H9 (cell line): ENCODE measurements at regions not wholly inside any gene's neighbourhood (a gene's known extent, or its start where the extent isn't known, plus 50 kb on each side); places are given as distances from the start of the nearest gene placed in this dataset.

ENCODE experiments used
- DNase-seq: peaks from one replicate; pipeline ENCODE4 v3.0.0-alpha.2; 2017
- H2AFZ ChIP-seq: one replicate; pipeline ENCODE4 v1.6.1; 2013; ENCODE audit warnings: mild to moderate bottlenecking, low read length, control low read depth, moderate library complexity
- H2AK5ac ChIP-seq: 2 replicates; pipeline ENCODE4 v1.6.1; 2013; ENCODE audit warnings: low read length, control low read depth, mixed read lengths; ENCODE audit not compliant: insufficient read length
- H2BK120ac ChIP-seq: one replicate; pipeline ENCODE4 v1.6.1; 2013; ENCODE audit warnings: low read depth, mild to moderate bottlenecking, low read length, control low read depth, inconsistent platforms; ENCODE audit not compliant: poor library complexity, severe bottlenecking
- H2BK12ac ChIP-seq: 2 replicates; pipeline ENCODE4 v1.6.1; 2013; ENCODE audit warnings: low read length, control low read depth, mixed read lengths, low read depth; ENCODE audit not compliant: insufficient read length
- H2BK15ac ChIP-seq: 2 replicates; pipeline ENCODE4 v1.6.1; 2013; ENCODE audit warnings: low read depth, low read length, control low read depth
- H2BK20ac ChIP-seq: one replicate; pipeline ENCODE4 v1.6.1; 2013; ENCODE audit warnings: low read depth, mild to moderate bottlenecking, low read length, control low read depth, inconsistent platforms; ENCODE audit not compliant: poor library complexity, severe bottlenecking
- H2BK5ac ChIP-seq: 2 replicates; pipeline ENCODE4 v1.6.1; 2013; ENCODE audit warnings: low read length, control low read depth, mixed read lengths; ENCODE audit not compliant: insufficient read length
- H3K14ac ChIP-seq: 2 replicates; pipeline ENCODE4 v1.6.1; 2013; ENCODE audit warnings: low read length, control low read depth; ENCODE audit not compliant: insufficient read depth
- H3K18ac ChIP-seq: 2 replicates; pipeline ENCODE4 v1.6.1; 2013; ENCODE audit warnings: low read depth, mild to moderate bottlenecking, mixed read lengths, low read length, control low read depth; ENCODE audit not compliant: insufficient read length
- H3K23ac ChIP-seq: 2 replicates; pipeline ENCODE4 v1.6.1; 2013; ENCODE audit warnings: low read length, control low read depth, mixed read lengths, low read depth; ENCODE audit not compliant: insufficient read length
- H3K23me2 ChIP-seq: 2 replicates; pipeline ENCODE4 v1.6.1; 2013; ENCODE audit warnings: low read depth, mild to moderate bottlenecking, mixed read lengths, low read length, control low read depth; ENCODE audit not compliant: insufficient read length, poor library complexity, severe bottlenecking
- H3K27ac ChIP-seq: 2 replicates; pipeline ENCODE4 v1.5.1; 2013; ENCODE audit warnings: low read length, control low read depth, mixed read lengths, low read depth; ENCODE audit not compliant: insufficient read length
- H3K27me3 ChIP-seq: 2 replicates; pipeline ENCODE4 v1.6.1; 2013; ENCODE audit warnings: low read length, control low read depth, inconsistent platforms; ENCODE audit not compliant: insufficient read depth
- H3K4ac ChIP-seq: 2 replicates; pipeline ENCODE4 v1.6.1; 2013; ENCODE audit warnings: low read depth, mild to moderate bottlenecking, control low read depth, inconsistent platforms, low read length, moderate library complexity
- H3K4me1 ChIP-seq: 2 replicates; pipeline ENCODE4 v1.6.1; 2013; ENCODE audit warnings: low read length, control low read depth, inconsistent platforms; ENCODE audit not compliant: insufficient read depth
- H3K4me2 ChIP-seq: 2 replicates; pipeline ENCODE4 v1.6.1; 2013; ENCODE audit warnings: low read length, control low read depth, mixed read lengths; ENCODE audit not compliant: insufficient read length, insufficient read depth
- H3K56ac ChIP-seq: 2 replicates; pipeline ENCODE4 v1.6.1; 2013; ENCODE audit warnings: low read depth, mild to moderate bottlenecking, mixed read lengths, low read length, control low read depth; ENCODE audit not compliant: insufficient read length
- H3K79me1 ChIP-seq: 2 replicates; pipeline ENCODE4 v1.6.1; 2013; ENCODE audit warnings: low read depth, mild to moderate bottlenecking, moderate library complexity, low read length, control low read depth, inconsistent platforms; ENCODE audit not compliant: insufficient read depth, poor library complexity, severe bottlenecking
- H3K79me2 ChIP-seq: 2 replicates; pipeline ENCODE4 v1.6.1; 2013; ENCODE audit warnings: low read length, control low read depth, inconsistent platforms; ENCODE audit not compliant: insufficient read depth
- H3K9ac ChIP-seq: 2 replicates; pipeline ENCODE4 v1.6.1; 2013; ENCODE audit warnings: low read length, control low read depth, mixed read lengths; ENCODE audit not compliant: insufficient read length; ENCODE audit errors: extremely low read depth
- H3K9me3 ChIP-seq: one replicate; pipeline ENCODE4 v1.6.1; 2013; ENCODE audit warnings: low read depth, low read length, inconsistent platforms; ENCODE audit not compliant: control insufficient read depth
- H3T11ph ChIP-seq: one replicate; pipeline ENCODE4 v1.6.1; 2013; ENCODE audit warnings: mild to moderate bottlenecking, low read length, control low read depth, inconsistent platforms
- H4K20me1 ChIP-seq: one replicate; pipeline ENCODE4 v1.6.1; 2013; ENCODE audit not compliant: control insufficient read depth, insufficient read length, insufficient read depth
- H4K5ac ChIP-seq: 2 replicates; pipeline ENCODE4 v1.6.1; 2013; ENCODE audit warnings: low read depth, mild to moderate bottlenecking, mixed read lengths, low read length, control low read depth; ENCODE audit not compliant: insufficient read length
- H4K8ac ChIP-seq: replicated peaks from 2 replicates; pipeline ENCODE4 v1.6.1; 2013; ENCODE audit warnings: low read length, control low read depth, mixed read lengths, low read depth; ENCODE audit not compliant: insufficient read length
- H4K91ac ChIP-seq: 2 replicates; pipeline ENCODE4 v1.6.1; 2013; ENCODE audit warnings: low read depth, mild to moderate bottlenecking, moderate library complexity, mixed read lengths, low read length, control low read depth; ENCODE audit not compliant: insufficient read length
- H3K27ac Mint-ChIP-seq, 3 experiments: 2 replicates in 2 of 3; 3 replicates in 1 of 3; pipeline ENCODE4 v1.8.0; 2020 to 2021; ENCODE audit warnings: mixed read lengths in 3 of 3, mild to moderate bottlenecking in 1 of 3, moderate library complexity in 1 of 3
- H3K27me3 Mint-ChIP-seq: 2 replicates; pipeline ENCODE4 v1.8.0; 2021; ENCODE audit warnings: low read depth, mild to moderate bottlenecking, moderate library complexity, mixed read lengths
- H3K36me3 Mint-ChIP-seq, 3 experiments: 2 replicates in 2 of 3; 3 replicates in 1 of 3; pipeline ENCODE4 v1.8.0; 2020 to 2021; ENCODE audit warnings: low read depth in 3 of 3, mixed read lengths in 3 of 3; ENCODE audit not compliant: insufficient read depth in 1 of 3
- H3K4me1 Mint-ChIP-seq, 2 experiments: 2 replicates each; pipeline ENCODE4 v1.8.0; 2020; ENCODE audit warnings: mixed read lengths in 2 of 2
- H3K4me3 Mint-ChIP-seq, 2 experiments: 2 replicates in 1 of 2; 3 replicates in 1 of 2; pipeline ENCODE4 v1.8.0; 2020 to 2021; ENCODE audit warnings: mild to moderate bottlenecking in 2 of 2, mixed read lengths in 2 of 2, moderate library complexity in 1 of 2
- H3K9me3 Mint-ChIP-seq, 2 experiments: 2 replicates in 1 of 2; 3 replicates in 1 of 2; pipeline ENCODE4 v1.8.0; 2020; ENCODE audit warnings: mild to moderate bottlenecking in 2 of 2, mixed read lengths in 2 of 2, moderate library complexity in 1 of 2
- WGBS: extraction: QIAGEN DNeasy Blood & Tissue Kit; methylation state at CpG from one replicate; pipeline ENCODE4 v1.1.7; 2013; ENCODE audit warnings: missing lambda C conversion rate, low lambda C conversion rate, mixed read lengths; ENCODE audit not compliant: insufficient read length; ENCODE audit errors: extremely low coverage; 5-methylcytosine and 5-hydroxymethylcytosine counted together
- TF ChIP-seq, protein P1 (sequence below): fragments of 200-600 bp; sonication (generic); conservative IDR thresholded peaks from 3 replicates; pipeline ENCODE4 v1.8.0; 2021; ENCODE audit warnings: antibody characterized with exemption, mild to moderate bottlenecking

DNA sequence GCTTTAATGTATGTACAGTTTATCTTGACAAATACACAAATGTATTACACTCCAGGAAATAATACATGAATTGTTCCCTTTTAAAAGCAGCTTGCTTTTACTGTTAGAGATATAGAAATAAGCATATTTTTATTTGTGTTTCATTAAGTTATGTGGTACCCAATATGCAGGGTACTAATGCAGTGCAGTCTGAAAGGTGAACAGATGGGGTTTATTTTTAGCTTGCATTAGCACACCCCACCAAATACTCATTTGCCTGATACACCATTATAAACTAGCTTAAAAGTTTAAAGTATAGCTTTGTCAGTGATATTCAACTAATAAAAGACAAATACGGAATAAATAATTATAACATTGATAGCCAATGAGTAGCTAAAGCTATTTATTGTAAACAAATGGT is 394.7 kb upstream of the ZNF804A start:
- Histone ChIP-seq H3K4me2 (no peak overlapping the region), H2AK5ac (no peak overlapping the region), H3K56ac (no peak overlapping the region), H4K20me1 (no peaks in the 10 kb centered on the region), H3K23ac (no peak overlapping the region), H2BK20ac (no peak overlapping the region), H3K27me3 (no peaks in the 10 kb centered on the region), H3K23me2 (no peaks in the 10 kb centered on the region), H2AFZ (no peak overlapping the region), H3K14ac (no peak overlapping the region), H3K27ac (no peak overlapping the region), H4K8ac (no peak overlapping the region), H3K9ac (no peak overlapping the region), H3T11ph (no peak overlapping the region), H2BK120ac (no peak overlapping the region), H3K4ac (no peak overlapping the region), H3K9me3 (no peaks in the 10 kb centered on the region), H3K18ac (no peak overlapping the region), H3K79me2 (no peaks in the 10 kb centered on the region), H2BK15ac (no peak overlapping the region), H4K91ac (no peak overlapping the region), H3K4me1 (no peaks in the 10 kb centered on the region), H3K79me1 (no peaks in the 10 kb centered on the region), H4K5ac (no peak overlapping the region), H2BK12ac (no peak overlapping the region), H2BK5ac (no peak overlapping the region)
- Mint-ChIP-seq H3K27ac (no peak overlapping the region), H3K4me1 (peaks cover 3 to 4% of the 10 kb centered on the region in 2 experiments), H3K4me3 (no peak overlapping the region), H3K27me3 (no peaks in the 10 kb centered on the region), H3K9me3 (no peaks in the 10 kb centered on the region), H3K36me3 (no peaks in the 10 kb centered on the region; a peak in 1 of 7 replicates)
- no CpG with 5 or more reads among the region's 1 CpG for WGBS
- TF ChIP-seq, protein P1, sequence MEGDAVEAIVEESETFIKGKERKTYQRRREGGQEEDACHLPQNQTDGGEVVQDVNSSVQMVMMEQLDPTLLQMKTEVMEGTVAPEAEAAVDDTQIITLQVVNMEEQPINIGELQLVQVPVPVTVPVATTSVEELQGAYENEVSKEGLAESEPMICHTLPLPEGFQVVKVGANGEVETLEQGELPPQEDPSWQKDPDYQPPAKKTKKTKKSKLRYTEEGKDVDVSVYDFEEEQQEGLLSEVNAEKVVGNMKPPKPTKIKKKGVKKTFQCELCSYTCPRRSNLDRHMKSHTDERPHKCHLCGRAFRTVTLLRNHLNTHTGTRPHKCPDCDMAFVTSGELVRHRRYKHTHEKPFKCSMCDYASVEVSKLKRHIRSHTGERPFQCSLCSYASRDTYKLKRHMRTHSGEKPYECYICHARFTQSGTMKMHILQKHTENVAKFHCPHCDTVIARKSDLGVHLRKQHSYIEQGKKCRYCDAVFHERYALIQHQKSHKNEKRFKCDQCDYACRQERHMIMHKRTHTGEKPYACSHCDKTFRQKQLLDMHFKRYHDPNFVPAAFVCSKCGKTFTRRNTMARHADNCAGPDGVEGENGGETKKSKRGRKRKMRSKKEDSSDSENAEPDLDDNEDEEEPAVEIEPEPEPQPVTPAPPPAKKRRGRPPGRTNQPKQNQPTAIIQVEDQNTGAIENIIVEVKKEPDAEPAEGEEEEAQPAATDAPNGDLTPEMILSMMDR, result no peak
- DNase-seq, result no peak
